NCI-H1092 treated with DMSO at 0.1 percent for 48 hours (cell line): ENCODE measurements at regions not wholly inside any gene's neighbourhood (a gene's known extent, or its start where the extent isn't known, plus 50 kb on each side); places are given as distances from the start of the nearest gene placed in this dataset.

Experiments used
- DNase-seq: peaks from one replicate; lab custom pipeline; 2025; lab: John Stamatoyannopoulos, UW

DNA sequence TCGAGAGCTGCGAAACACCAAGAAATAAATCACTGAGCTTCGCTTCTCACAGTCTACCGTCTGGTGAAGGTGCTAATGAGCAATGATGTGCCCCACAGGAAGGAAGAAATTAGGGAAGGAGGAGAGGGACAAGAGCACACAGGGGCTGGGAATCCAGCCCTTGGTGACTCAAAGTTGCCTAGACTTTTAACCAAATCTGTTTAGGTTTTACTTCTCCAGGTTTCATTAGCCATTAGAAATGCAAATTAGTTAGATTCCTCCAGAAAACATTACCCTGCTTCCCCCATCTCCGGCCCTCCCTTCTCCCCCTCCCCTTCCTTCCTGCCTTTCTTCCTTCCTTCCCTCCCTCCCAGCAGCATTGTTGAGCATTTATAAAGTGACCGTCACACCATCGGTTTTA, 59.3 kb upstream of the UBE2E1 start:
- DNase-seq: no peak

DNA sequence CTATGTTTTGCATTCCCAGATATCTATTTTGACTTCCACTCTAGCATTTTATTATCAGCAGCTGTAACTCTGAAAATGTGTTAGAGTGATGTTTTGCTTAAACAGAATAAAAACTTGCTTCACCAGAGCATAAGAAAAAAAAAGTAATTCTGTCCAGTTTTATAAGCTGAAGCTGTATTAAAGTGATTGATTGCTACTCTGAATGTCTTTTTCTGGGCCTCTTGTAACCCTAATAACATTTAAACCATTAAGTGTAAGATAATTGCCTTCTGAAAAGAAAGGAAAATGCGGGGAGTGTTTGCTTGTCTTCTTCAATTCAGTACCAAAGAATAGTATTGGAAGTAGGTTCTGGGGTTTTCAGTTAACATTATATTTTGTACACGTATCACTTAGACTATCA, 57.9 kb upstream of the UBE2E1 start:
- DNase-seq: no peak

DNA sequence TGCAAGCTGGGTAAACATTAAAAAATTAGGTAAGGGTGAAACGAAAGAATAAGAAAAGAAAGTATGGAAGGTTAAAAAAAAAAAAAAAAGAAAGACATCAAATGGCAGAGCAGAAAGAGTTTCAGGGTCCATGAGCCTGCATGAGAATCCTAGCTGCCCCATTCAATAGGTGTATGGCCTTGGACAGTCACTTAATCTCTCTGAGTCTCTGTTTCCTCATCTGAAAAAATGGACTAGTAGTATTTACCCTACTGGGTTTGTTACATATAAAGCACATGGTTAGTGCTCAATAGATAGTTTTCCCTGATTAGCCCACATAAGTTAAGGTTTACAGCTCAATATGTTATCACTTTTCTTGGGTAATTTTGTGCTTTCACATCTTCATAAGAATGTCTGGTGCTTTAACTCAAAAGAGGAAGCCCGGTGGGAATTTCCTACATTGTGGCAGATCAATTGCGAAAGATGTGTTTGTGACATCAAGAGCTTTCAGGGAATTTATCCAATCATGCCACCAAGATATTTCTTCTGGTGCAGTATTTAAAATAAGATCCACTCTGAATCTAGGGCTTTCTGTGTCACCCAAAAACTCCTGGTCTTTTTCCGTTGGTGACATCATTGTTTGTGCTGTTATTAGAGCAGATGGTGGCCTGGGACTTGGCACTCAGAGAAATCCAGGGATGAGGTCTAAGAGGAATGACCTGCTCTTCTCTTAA, 57.2 kb upstream of the UBE2E1 start:
- DNase-seq: no peak

DNA sequence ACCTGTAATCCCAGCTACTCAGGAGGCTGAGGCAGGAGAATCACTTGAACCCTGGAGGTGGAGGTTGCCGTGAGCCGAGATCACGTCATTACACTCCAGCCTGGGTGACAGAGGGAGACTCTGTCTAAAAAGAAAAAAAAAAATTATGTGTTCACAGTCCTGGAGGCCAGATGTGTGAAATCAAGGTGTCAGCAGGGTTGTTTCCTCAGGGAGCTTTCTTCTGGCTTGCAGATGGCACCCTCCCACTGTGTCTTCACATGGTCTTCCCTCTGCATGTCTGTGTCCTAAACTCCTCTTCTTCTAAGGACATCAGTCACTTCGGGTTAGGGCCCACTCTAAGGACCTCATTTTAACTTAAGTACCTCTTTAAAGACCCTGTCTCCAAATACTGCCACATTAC, 56.1 kb upstream of the UBE2E1 start:
- DNase-seq: no peak

DNA sequence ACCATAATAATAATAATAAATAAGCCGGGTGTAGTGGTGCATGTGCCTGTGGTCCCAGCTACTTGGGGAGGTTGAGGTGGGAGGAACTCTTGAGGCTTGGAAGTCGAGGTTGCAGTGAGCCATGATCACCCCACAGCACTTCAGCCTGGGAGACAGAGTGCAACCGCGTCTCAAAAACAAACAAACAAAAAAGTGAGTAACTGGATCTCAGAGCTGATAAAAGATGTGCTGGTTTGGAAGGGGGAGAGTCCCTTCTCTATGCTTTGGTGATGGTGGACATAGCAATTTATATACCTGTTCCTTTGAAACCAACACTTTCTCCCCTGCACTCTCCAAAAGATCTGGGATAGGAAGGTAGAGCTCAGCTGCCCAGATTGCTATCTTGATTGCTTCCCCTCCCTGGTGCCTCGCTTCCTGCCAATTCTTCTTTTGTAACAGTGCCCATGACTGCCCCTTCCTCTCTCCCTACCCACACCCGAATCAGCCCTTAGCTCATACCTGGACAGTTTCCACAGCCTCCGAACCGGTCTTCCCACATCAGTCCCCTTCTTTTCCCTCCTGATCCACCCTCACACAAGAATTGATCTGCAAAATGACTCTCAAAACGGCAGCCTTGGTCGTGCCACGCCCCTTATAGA, 55.1 kb upstream of the UBE2E1 start:
- DNase-seq: no peak

DNA sequence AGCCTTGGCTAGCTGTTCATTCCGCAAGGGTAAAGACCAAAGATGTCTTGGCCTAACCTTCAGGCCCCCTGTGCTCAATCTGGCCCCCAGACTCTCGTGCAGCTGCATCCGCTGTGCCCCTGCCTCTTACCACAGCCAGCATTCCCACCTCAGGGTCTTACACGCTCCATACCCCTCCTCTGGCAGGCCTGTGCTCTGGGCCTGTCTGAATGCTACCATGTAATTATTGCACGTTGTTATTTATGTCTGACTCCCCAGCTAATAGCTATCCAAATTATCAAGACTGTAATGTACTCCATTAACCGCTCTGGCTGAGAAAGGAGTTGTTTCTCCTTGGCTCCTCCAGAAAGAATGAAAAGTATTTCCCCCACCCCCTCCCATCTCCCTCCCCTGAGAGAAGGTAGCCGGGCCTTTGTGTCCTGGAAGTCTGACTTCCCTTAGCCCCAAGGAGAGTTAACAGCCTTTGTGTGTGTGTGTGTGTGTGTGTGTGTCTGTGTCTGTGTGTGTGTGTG, 54.5 kb upstream of the UBE2E1 start:
- DNase-seq: no peak

DNA sequence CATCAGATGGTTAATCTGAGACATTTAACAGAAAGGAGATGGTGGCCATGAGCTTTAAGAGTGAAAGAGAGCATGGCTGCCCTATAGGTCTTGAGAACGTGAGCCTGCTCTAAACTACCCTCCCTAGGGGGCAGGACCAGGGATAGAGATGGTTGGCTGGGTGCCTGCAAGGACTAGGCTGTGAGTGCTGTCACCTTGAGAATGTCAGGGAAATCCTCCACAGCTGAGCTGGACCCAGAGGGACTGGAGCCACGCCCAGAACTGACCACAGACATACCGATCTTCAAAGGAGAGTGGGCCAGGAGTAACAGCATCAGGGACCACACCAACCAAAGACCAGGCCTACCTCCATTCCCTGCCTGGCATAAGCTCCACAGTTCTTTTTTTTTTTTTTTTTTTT, 53.6 kb upstream of the UBE2E1 start:
- no peak for DNase-seq

DNA sequence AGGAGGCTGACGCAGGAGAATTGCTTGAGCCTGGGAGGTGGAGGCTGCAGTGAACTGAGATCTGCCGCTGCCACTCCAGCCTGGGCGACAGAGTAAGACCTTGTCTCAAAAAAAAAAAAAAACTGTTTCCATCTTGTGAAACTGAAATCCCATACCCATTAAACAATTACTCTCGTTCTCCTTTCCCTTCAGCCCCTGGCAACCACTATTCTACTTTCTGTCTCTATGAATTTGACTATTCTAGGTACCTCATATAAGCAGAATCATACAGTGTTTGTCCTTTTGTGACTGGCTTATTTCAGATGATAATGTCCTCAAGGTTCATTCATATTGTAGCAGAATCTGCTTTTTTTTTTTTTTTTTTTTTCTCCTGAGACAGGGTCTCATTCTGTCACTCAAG, 51.5 kb upstream of the UBE2E1 start:
- DNase-seq: no peak
